Bone marrow (tissue), 2 donors: ENCODE measurements at regions not wholly inside any gene's neighbourhood (a gene's known extent, or its start where the extent isn't known, plus 50 kb on each side); places are given as distances from the start of the nearest gene placed in this dataset.
"Not testable (repeated sequence)": the region's sequence is repeated elsewhere in the genome, so short reads cannot be mapped to it uniquely, and the experiment has no call there.

ENCODE experiments used
- DNase-seq, 2 donors: peaks; one replicate each; lab custom pipeline; 2025; lab: John Stamatoyannopoulos, UW

GRCh38 chr5:44942524-44943001 is 133.8 kb downstream of the MRPS30 start:
- no peak for DNase-seq

DNA sequence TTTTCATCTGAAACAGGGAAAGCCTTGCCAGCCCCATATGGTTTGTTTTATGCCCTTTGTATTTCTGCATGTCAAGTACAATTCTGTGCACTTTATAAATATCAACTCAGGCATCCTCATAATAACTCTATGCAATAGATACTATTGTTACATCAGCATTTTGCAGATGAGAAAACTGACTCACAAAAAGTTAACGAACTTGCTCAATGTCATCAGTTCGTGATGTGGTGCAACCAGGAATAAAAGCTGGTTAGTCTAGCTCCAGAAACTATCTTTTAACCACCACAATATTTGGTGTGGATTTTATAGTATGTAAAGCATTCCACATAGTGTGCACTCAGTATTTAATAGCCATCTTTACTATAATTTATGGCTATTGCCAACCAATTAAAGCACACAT is 134.9 kb downstream of the MRPS30 start:
- no peak for DNase-seq

GRCh38 chr5:44945743-44946142 is 137.0 kb downstream of the MRPS30 start:
- DNase-seq, result no peak

DNA sequence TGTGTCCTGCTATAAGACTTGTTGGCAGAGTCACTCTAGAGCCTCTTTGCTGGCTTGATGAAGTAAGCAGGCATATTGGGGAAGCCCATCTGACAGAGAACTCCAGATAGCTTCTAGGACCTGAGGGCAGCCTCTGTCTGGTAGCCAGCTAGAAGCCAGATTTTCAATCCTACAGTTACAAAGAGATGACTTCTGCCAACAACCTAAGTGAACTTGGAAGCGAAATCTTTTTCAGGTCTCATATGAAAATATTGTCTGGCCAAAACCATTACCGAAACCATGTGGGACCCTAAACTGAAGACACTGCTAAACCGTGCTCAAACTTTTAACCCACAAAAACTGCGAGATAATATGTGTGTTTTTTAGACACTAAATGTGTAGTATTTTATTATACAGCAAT is 140.9 kb downstream of the MRPS30 start:
- DNase-seq, result no peak

- no peak for DNase-seq
These were observed 142.6 kb downstream of the MRPS30 start for GRCh38 chr5:44951371-44951770.

GRCh38 chr5:44952376-44952775 is 143.6 kb downstream of the MRPS30 start:
- peak in 1 of 2 donors; percentile 31 for DNase-seq

DNA sequence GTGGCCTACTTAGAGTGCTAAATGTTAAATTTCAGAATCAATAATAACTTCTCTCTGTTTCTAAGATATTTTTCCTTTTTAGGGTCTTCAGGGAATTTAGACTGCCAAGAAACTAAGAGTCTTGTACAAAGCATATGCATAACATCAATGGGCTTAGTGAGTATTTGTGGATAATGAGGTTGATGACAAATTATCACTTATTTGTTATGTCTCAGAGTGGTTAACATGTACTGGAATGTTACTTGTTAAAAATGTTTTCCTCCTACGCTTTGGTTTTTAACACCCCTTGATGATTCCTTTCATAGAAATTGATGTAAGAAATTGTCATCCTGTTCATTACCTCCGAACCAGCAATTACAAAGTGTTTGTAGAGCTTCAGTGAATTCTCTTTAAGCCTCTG is 144.3 kb downstream of the MRPS30 start:
- DNase-seq, result no peak

DNA sequence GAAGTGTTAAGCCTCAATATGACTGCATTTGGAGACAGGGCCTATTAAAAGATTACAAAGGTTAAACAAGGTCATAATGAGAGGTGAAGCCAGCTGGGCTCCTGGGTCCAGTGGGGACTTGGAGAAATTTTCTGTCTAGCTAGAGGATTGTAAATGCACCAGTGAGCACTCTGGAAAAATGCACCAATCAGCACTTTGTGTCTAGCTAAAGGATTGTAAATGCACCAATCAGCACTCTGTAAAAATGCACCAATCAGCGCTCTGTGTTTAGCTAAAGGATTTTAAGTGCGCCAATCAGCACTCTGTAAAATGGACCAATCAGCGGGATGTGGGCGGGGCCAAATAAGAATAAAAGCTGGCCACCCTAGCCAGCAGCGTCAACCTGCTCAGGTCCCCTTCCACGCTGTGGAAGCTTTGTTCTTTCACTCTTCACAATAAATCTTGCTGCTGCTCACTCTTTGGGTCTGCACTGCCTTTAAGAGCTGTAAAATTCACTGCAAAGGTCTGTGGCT is 150.3 kb downstream of the MRPS30 start:
- not testable (repeated sequence) for DNase-seq

GRCh38 chr5:44969825-44970224 is 161.1 kb downstream of the MRPS30 start:
- no peak for DNase-seq

DNA sequence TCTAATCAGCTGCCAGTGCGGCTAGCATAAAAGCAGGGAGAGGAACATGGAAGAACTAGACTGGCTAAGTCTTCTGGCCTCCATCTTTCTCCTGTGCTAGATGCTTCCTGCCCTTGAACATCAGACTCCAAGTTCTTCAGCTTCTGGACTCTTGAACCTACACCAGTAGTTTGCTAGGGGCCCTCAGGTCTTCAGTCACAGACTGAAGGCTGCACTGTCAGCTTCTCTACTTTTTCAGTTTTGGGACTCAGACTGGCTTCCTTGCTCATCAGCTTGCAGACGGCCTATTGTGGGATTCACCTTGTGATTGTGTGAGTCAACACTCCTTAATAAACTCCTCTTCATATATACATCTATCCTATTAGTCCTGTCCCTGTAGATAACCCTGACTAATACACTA is 162.2 kb downstream of the MRPS30 start:
- DNase-seq, result not testable (repeated sequence)

DNA sequence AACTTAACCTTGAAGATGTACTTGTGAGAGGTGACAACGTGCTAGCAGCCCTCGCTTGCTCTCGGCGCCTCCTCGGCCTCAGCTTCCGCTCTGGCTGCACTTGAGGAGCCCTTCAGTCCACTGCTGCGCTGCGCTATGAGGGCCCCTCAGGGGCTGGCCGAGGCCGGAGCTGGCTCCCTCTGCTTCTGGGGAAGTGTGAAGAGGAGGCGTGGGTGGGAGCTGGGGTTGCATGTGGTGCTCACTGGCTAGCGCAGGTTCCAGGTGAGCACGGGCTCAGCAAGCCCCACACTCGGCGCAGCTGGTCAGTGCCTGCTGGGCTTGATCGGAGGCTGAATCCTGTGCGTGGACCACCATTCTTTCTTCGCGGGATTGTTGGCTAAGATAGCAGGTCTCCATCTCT is 166.1 kb downstream of the MRPS30 start:
- DNase-seq, result no peak

DNA sequence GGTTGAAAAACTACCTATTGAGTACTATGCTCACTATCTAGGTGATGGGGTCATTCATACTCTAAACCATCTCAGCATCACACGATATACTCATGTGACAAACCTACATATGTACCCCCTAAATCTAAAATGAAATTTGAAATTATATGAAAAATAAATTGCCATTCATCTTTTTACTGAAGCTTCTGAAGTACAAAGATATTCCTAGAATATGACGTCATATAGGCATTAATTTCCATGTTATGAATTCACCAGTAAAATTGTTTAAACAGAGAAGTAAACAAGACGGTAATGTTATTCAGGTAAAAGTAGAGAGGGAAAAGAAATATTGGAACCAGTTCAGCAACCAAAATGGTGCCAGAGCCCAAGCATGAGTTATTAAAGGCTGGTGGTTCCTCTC is 173.0 kb downstream of the MRPS30 start:
- DNase-seq, result no peak

DNA sequence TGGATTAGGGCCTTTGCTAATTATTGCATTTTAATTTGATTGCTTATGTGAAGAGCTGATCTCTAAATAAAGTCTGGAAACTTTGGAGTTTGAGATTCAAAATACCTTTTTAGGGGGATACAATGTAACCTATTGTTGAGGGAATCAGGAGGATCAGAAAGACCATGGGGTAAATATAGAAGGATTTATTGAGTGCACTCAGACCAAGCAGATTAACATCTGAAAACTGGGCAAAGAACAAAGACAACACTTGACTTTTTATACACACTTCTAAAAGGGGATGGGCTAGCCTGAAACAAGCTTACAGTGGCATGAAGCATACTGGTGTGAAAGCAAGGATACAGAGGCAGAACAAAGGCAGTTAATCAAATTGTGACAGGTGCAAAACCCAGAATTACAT is 174.3 kb downstream of the MRPS30 start:
- DNase-seq, result no peak

DNA sequence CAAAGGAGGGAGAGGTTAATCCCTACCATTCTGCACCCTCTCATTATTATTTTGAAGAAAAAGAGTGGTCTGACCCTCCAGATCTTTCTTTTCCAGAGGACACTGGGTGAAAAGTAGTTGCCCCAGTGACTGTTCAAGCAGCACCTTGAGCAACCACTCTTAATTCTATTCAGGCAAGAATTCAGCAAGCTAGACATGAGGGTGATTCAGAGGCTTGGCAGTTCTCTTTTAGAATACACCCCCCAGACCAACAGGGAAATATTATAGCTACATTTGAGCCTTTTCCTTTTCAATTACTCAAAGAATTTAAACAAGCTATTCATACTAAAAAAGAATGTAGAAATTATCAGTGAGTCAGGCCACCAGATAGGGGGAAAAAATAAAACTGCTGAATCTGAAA is 178.3 kb downstream of the MRPS30 start:
- DNase-seq, result no peak

DNA sequence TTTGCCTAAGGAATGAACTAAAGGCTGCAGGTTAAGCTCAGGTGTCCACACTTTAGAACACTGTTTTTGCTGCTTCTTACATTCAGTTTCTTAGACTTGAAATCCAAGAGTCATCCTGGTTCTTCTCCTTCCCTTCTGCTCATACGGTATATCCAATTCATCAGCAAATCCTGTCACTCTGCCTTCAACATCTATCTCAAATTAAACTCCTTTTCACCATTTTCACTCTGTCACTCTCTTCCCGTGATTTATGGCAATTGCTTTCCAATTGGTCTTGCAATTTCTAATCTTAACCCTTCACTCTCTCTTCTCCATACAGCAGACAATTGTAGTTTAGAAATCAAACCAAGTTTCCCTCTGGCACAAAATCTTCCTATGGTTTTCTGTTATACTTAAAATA is 182.9 kb downstream of the MRPS30 start:
- no peak for DNase-seq

- DNase-seq, result no peak
These were observed 184.5 kb downstream of the MRPS30 start for GRCh38 chr5:44993286-44993685.

GRCh38 chr5:44997506-44997905 is 188.8 kb downstream of the MRPS30 start:
- no peak for DNase-seq

DNA sequence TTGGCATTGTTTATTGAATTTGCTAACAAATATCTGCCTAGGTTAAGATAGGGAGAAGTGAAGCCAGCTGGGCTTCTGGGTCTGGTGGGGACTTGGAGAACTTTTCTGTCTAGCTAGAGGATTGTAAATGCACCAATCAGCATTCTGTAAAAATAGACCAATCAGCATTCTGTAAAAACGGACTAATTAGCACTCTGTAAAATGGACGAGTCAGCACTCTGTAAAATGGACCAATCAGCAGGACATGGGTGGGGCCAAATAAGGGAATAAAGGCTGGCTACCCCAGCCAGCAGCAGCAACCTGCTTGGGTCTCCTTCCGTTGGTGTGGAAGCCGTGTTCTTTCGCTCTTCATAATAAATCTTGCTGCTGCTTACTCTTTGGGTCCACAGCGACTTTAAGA is 198.4 kb downstream of the MRPS30 start:
- DNase-seq, result not testable (repeated sequence)

GRCh38 chr5:45017568-45017967 is 208.8 kb downstream of the MRPS30 start:
- DNase-seq, result no peak

DNA sequence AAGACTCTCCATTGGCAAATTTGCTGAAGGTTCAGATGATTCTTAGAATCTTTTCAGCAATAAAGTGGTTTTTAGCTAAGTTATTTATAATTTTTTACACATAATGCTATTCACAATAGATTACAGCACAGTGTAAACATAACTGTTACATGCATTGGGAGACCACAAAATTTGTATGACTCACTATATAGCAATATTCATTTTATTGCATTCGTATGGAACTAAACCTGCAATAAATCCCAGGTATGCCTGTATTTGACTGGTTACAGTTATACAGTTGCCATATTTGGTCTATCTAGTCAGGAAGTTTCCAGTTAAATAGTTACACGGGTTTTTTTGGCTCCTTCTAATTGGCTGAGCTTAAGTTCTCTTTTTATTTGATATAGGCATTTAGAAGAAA is 220.8 kb downstream of the MRPS30 start:
- no peak for DNase-seq

- DNase-seq, result no peak
These were observed 227.2 kb downstream of the MRPS30 start for GRCh38 chr5:45035991-45036390.

- no peak for DNase-seq
These were observed 229.2 kb downstream of the MRPS30 start for GRCh38 chr5:45037927-45038326.

DNA sequence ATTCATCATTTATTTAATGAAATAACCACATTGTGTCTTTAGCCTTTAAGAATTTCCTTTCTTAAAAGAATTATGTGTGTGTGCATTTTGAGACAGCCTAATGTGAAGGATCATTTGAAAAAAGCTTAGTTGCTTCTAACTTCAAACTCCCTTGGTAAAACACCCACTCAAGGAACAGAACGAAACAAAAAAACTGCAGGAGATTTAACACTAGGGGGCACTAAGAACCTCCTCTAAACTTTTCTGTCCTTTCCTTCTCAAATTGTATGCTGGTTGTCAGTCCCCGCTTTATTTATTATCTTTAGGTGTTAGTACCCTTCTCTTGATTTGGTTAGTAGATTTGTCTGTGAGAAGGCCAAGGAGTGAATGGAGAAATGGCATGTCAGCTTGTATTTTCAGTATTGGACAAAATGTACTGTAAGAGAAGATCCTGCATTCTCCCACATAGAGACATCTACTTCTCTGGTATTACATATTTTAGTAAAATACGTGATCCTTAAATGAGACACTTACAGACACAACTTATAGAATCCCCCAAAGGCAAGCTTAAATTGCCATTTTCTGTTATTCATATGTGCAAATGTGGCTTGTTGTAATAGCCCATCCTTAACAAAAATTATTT is 229.7 kb downstream of the MRPS30 start:
- DNase-seq, result no peak

GRCh38 chr5:45042283-45042682 is 233.5 kb downstream of the MRPS30 start:
- no peak for DNase-seq
